ENCODE measurements at regions not wholly inside any gene's neighbourhood (a gene's known extent, or its start where the extent isn't known, plus 50 kb on each side); places are given as distances from the start of the nearest gene placed in this dataset.

- no peak overlapping the region for H3K27ac ChIP-seq (ENCODE audit: low read depth, low read length)
- H3K4me2 ChIP-seq (ENCODE audit: low read length) = no peak overlapping the region
- no peak overlapping the region for H3K4me3 ChIP-seq (ENCODE audit: low read length)
- H3K79me2 ChIP-seq (ENCODE audit: control insufficient read depth, low read length) = no peaks in the 10 kb centered on the region
- no peaks in the 10 kb centered on the region for H3K9me2 ChIP-seq (replicated peaks; ENCODE audit: control insufficient read depth, low read length)
- H4K20me1 ChIP-seq (ENCODE audit: control insufficient read depth, insufficient read depth, low read depth, low read length) = no peaks in the 10 kb centered on the region
- no peaks in the 10 kb centered on the region for H3K4me1 ChIP-seq (ENCODE audit: control insufficient read depth, low read length)
- TF ChIP-seq CTCF (IDR thresholded peaks at IDR 0.05; ENCODE audit: low read depth, low read length, poor library complexity, severe bottlenecking) (no peak), EZH2phosphoT487 (IDR thresholded peaks at IDR 0.05; ENCODE audit: borderline replicate concordance, low read length) (no peak)
- no peaks in the 10 kb centered on the region for H3K9me3 ChIP-seq (ENCODE audit: control insufficient read depth, insufficient read depth, low read length)
- H3K27me3 ChIP-seq (ENCODE audit: control insufficient read depth, low read length) = no peaks in the 10 kb centered on the region
- H3F3A ChIP-seq (ENCODE audit: control insufficient read depth, insufficient read depth) = no peaks in the 10 kb centered on the region
- no peaks in the 10 kb centered on the region for H3K36me3 ChIP-seq (ENCODE audit: control insufficient read depth, low read length)
Observed at GRCh38 chr18:78857314-78858150, 122.1 kb upstream of the SALL3 start.

GRCh38 chr18:78859686-78860085, 119.9 kb upstream of the SALL3 start:
- no peaks in the 10 kb centered on the region for H3K36me3 ChIP-seq (ENCODE audit: control insufficient read depth, low read length)
- H3K4me3 ChIP-seq (ENCODE audit: low read length) = no peak overlapping the region
- H3K9me2 ChIP-seq (replicated peaks; ENCODE audit: control insufficient read depth, low read length) = no peaks in the 10 kb centered on the region
- TF ChIP-seq CTCF (IDR thresholded peaks at IDR 0.05; ENCODE audit: low read depth, low read length, poor library complexity, severe bottlenecking) (no peak), EZH2phosphoT487 (IDR thresholded peaks at IDR 0.05; ENCODE audit: borderline replicate concordance, low read length) (no peak)
- no peaks in the 10 kb centered on the region for H3K27me3 ChIP-seq (ENCODE audit: control insufficient read depth, low read length)
- H3K9me3 ChIP-seq (ENCODE audit: control insufficient read depth, insufficient read depth, low read length) = no peaks in the 10 kb centered on the region
- H3K4me2 ChIP-seq (ENCODE audit: low read length) = no peak overlapping the region
- H4K20me1 ChIP-seq (ENCODE audit: control insufficient read depth, insufficient read depth, low read depth, low read length) = no peaks in the 10 kb centered on the region
- no peak overlapping the region for H3K27ac ChIP-seq (ENCODE audit: low read depth, low read length)
- H3K4me1 ChIP-seq (ENCODE audit: control insufficient read depth, low read length) = no peaks in the 10 kb centered on the region
- H3F3A ChIP-seq (ENCODE audit: control insufficient read depth, insufficient read depth) = no peaks in the 10 kb centered on the region
- no peaks in the 10 kb centered on the region for H3K79me2 ChIP-seq (ENCODE audit: control insufficient read depth, low read length)

- Histone ChIP-seq H3K27ac (ENCODE audit: low read depth, low read length) (no peak overlapping the region), H3K4me2 (ENCODE audit: low read length) (no peak overlapping the region)
Observed at GRCh38 chr18:78860117-78860516, 119.5 kb upstream of the SALL3 start.

More at GRCh38 chr18:78860117-78860516, 119.5 kb upstream of the SALL3 start:
- Histone ChIP-seq H3K4me3 (ENCODE audit: low read length) (no peak overlapping the region), H3K9me2 (replicated peaks; ENCODE audit: control insufficient read depth, low read length) (no peaks in the 10 kb centered on the region), H3K79me2 (ENCODE audit: control insufficient read depth, low read length) (no peaks in the 10 kb centered on the region), H3K9me3 (ENCODE audit: control insufficient read depth, insufficient read depth, low read length) (no peaks in the 10 kb centered on the region), H3F3A (ENCODE audit: control insufficient read depth, insufficient read depth) (no peaks in the 10 kb centered on the region), H3K4me1 (ENCODE audit: control insufficient read depth, low read length) (no peaks in the 10 kb centered on the region), H3K36me3 (ENCODE audit: control insufficient read depth, low read length) (no peaks in the 10 kb centered on the region), H4K20me1 (ENCODE audit: control insufficient read depth, insufficient read depth, low read depth, low read length) (no peaks in the 10 kb centered on the region), H3K27me3 (ENCODE audit: control insufficient read depth, low read length) (no peaks in the 10 kb centered on the region)
- no peak for TF ChIP-seq EZH2phosphoT487 (IDR thresholded peaks at IDR 0.05; ENCODE audit: borderline replicate concordance, low read length)
- no peak for TF ChIP-seq CTCF (IDR thresholded peaks at IDR 0.05; ENCODE audit: low read depth, low read length, poor library complexity, severe bottlenecking)
